ENCODE measurements at regions not wholly inside any gene's neighbourhood (a gene's known extent, or its start where the extent isn't known, plus 50 kb on each side); places are given as distances from the start of the nearest gene placed in this dataset.

- Histone ChIP-seq H3K4me3 (ENCODE audit: low read depth, low read length) (no peak overlapping the region), H3K4me1 (no peaks in the 10 kb centered on the region), H3K9me3 (no peaks in the 10 kb centered on the region), H3K27me3 (replicated peaks; ENCODE audit: control insufficient read depth, insufficient read depth, low read length) (no peaks in the 10 kb centered on the region), H3K36me3 (ENCODE audit: control insufficient read depth, insufficient read depth, low read length) (no peaks in the 10 kb centered on the region)
- DNase-seq, result no peak
- no peak overlapping the region for H3K4me3 Mint-ChIP-seq (ENCODE audit: unreplicated experiment)
- no peak overlapping the region for H3K27ac Mint-ChIP-seq (ENCODE audit: unreplicated experiment)
- BruUV-seq (replicated peaks), result no TSS peak
- POLR2A ChIA-PET, result no interaction called here
- no peak for TF ChIP-seq CTCF (IDR thresholded peaks at IDR 0.05; ENCODE audit: insufficient read depth in 1 of 2, low read depth in 1 of 2, low read length in 1 of 2, severe bottlenecking in 1 of 2, unreplicated experiment in 1 of 2)
- no peaks in the 10 kb centered on the region for H3K27me3 Mint-ChIP-seq (ENCODE audit: insufficient read depth, unreplicated experiment)
- intact Hi-C loops (cut with micrococcal nuclease; ENCODE audit: unreplicated experiment), result no loop called here
- H3K9me3 Mint-ChIP-seq (ENCODE audit: unreplicated experiment), result no peaks in the 10 kb centered on the region
- CTCF ChIA-PET, result no interaction called here
- H3K4me1 Mint-ChIP-seq (ENCODE audit: low read depth, unreplicated experiment), result no peaks in the 10 kb centered on the region
- H3K36me3 Mint-ChIP-seq (ENCODE audit: insufficient read depth, unreplicated experiment), result no peaks in the 10 kb centered on the region
Measured at GRCh38 chr1:195951313-195951712, 656.9 kb downstream of the KCNT2 start.

- Histone ChIP-seq H3K27me3 (replicated peaks; ENCODE audit: control insufficient read depth, insufficient read depth, low read length) (no peaks in the 10 kb centered on the region), H3K4me3 (ENCODE audit: low read depth, low read length) (no peak overlapping the region), H3K9me3 (no peaks in the 10 kb centered on the region), H3K36me3 (ENCODE audit: control insufficient read depth, insufficient read depth, low read length) (no peaks in the 10 kb centered on the region), H3K4me1 (no peaks in the 10 kb centered on the region)
- Mint-ChIP-seq H3K27ac (ENCODE audit: unreplicated experiment) (no peak overlapping the region), H3K9me3 (ENCODE audit: unreplicated experiment) (no peaks in the 10 kb centered on the region), H3K27me3 (ENCODE audit: insufficient read depth, unreplicated experiment) (no peaks in the 10 kb centered on the region), H3K4me3 (ENCODE audit: unreplicated experiment) (no peak overlapping the region), H3K36me3 (ENCODE audit: insufficient read depth, unreplicated experiment) (no peaks in the 10 kb centered on the region), H3K4me1 (ENCODE audit: low read depth, unreplicated experiment) (no peaks in the 10 kb centered on the region)
- TF ChIP-seq CTCF (IDR thresholded peaks at IDR 0.05; ENCODE audit: insufficient read depth in 1 of 2, low read depth in 1 of 2, low read length in 1 of 2, severe bottlenecking in 1 of 2, unreplicated experiment in 1 of 2), result no peak
- POLR2A ChIA-PET, result no interaction called here
- intact Hi-C loops (cut with micrococcal nuclease; ENCODE audit: unreplicated experiment), result no loop called here
- CTCF ChIA-PET, result interaction anchor here (0.7 kb wide), 1 partner anchor 27 kb away, joined by 3 read pairs; no protein-coding TSS in a partner anchor
- no peak for DNase-seq
- no TSS peak for BruUV-seq (replicated peaks)
Measured at GRCh38 chr1:195948123-195948895, 659.9 kb downstream of the KCNT2 start.

GRCh38 chr1:195946500-195946899, 661.7 kb downstream of the KCNT2 start:
- ChIA-PET POLR2A (no interaction called here), CTCF (no interaction called here)
- no peaks in the 10 kb centered on the region for H3K4me1 Mint-ChIP-seq (ENCODE audit: low read depth, unreplicated experiment)
- no peaks in the 10 kb centered on the region for H3K9me3 Mint-ChIP-seq (ENCODE audit: unreplicated experiment)
- Histone ChIP-seq H3K4me1 (no peaks in the 10 kb centered on the region), H3K27me3 (replicated peaks; ENCODE audit: control insufficient read depth, insufficient read depth, low read length) (no peaks in the 10 kb centered on the region), H3K4me3 (ENCODE audit: low read depth, low read length) (no peak overlapping the region), H3K9me3 (no peaks in the 10 kb centered on the region), H3K36me3 (ENCODE audit: control insufficient read depth, insufficient read depth, low read length) (no peaks in the 10 kb centered on the region)
- TF ChIP-seq CTCF (IDR thresholded peaks at IDR 0.05; ENCODE audit: insufficient read depth in 1 of 2, low read depth in 1 of 2, low read length in 1 of 2, severe bottlenecking in 1 of 2, unreplicated experiment in 1 of 2), result no peak
- intact Hi-C loops (cut with micrococcal nuclease; ENCODE audit: unreplicated experiment), result no loop called here
- no peak overlapping the region for H3K4me3 Mint-ChIP-seq (ENCODE audit: unreplicated experiment)
- DNase-seq, result no peak
- no peaks in the 10 kb centered on the region for H3K36me3 Mint-ChIP-seq (ENCODE audit: insufficient read depth, unreplicated experiment)
- no peaks in the 10 kb centered on the region for H3K27me3 Mint-ChIP-seq (ENCODE audit: insufficient read depth, unreplicated experiment)
- H3K27ac Mint-ChIP-seq (ENCODE audit: unreplicated experiment), result no peak overlapping the region
- no TSS peak for BruUV-seq (replicated peaks)
